ENCODE measurements at regions not wholly inside any gene's neighbourhood (a gene's known extent, or its start where the extent isn't known, plus 50 kb on each side); places are given as distances from the start of the nearest gene placed in this dataset.

DNA sequence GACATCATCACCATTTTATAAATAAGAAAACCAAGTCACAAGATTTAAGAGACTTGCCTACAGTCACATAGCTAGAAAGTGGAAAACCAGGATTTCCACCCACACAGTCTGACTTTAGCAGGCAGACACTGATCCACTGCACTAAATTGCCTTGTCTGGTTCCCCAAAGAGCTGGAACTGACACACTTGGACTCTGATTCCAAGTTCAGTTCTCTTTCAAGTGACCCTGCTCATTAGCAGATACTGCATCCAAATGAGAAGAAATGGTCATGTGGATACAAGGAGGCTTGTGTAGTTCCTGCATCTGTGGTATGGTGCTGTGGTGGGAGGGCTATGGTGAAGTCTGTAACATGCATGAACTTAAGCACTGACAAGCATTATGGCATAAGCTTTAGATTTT is 180.1 kb upstream of the MKLN1 start:
- TF ChIP-seq POLR2A (IDR thresholded peaks at IDR 0.05; ENCODE audit: low read depth) (no peak), POLR2AphosphoS5 (IDR thresholded peaks at IDR 0.05) (no peak)
- TF ChIP-seq, protein P1, sequence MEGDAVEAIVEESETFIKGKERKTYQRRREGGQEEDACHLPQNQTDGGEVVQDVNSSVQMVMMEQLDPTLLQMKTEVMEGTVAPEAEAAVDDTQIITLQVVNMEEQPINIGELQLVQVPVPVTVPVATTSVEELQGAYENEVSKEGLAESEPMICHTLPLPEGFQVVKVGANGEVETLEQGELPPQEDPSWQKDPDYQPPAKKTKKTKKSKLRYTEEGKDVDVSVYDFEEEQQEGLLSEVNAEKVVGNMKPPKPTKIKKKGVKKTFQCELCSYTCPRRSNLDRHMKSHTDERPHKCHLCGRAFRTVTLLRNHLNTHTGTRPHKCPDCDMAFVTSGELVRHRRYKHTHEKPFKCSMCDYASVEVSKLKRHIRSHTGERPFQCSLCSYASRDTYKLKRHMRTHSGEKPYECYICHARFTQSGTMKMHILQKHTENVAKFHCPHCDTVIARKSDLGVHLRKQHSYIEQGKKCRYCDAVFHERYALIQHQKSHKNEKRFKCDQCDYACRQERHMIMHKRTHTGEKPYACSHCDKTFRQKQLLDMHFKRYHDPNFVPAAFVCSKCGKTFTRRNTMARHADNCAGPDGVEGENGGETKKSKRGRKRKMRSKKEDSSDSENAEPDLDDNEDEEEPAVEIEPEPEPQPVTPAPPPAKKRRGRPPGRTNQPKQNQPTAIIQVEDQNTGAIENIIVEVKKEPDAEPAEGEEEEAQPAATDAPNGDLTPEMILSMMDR (IDR thresholded peaks at IDR 0.05), result no peak

Data from esophagus muscularis mucosa (tissue), 3 donors.